ENCODE measurements at regions not wholly inside any gene's neighbourhood (a gene's known extent, or its start where the extent isn't known, plus 50 kb on each side); places are given as distances from the start of the nearest gene placed in this dataset.

DNA sequence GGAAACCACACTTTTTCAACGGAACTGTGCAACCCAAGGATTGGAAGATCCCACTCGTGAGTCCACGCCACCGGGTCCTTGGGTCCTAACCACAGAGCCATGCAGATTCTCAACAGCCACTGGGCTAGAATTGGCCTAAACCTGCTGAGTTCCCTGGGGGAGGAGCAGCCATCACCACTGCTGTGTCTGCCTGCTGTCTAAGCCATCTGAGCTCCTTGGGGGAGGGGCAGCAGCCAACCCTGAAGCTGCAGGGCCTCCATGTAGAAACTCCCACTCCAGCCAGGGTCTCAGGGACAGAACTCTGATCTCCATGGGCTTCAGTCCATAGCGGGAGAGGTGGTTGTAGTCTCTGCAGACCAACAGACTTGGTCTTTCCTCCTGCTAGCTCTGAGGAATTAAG is 154.6 kb upstream of the VGLL2 start:
- intact Hi-C loops (cut with micrococcal nuclease; ENCODE audit: unreplicated experiment) (no loop called here), in situ Hi-C loops (cut with MboI) (no loop called here)
- CTCF ChIA-PET: no interaction called here
- Histone ChIP-seq H3K9me3 (replicated peaks; ENCODE audit: control insufficient read depth, insufficient read depth, low read length) (no peaks in the 10 kb centered on the region), H3K4me3 (no peak overlapping the region), H3K36me3 (ENCODE audit: control insufficient read depth in 2 of 2, insufficient read depth in 2 of 2, low read length in 1 of 2) (no peaks in the 10 kb centered on the region), H2AFZ (ENCODE audit: control insufficient read depth, low read depth, low read length) (no peak overlapping the region), H3K27me3 (replicated peaks in 1 of 2; ENCODE audit: control insufficient read depth in 2 of 2, insufficient read depth in 2 of 2, low read length in 1 of 2) (no peaks in the 10 kb centered on the region), H4K20me1 (ENCODE audit: control insufficient read depth, insufficient read depth) (no peaks in the 10 kb centered on the region), H3K4me1 (ENCODE audit: control insufficient read depth, insufficient read depth, low read length) (no peaks in the 10 kb centered on the region), H3K9ac (ENCODE audit: control insufficient read depth, insufficient read depth, low read length) (no peak overlapping the region), H3K27ac (ENCODE audit: control insufficient read depth, insufficient read depth) (no peak overlapping the region), H3K79me2 (ENCODE audit: control insufficient read depth, insufficient read depth, low read length) (no peaks in the 10 kb centered on the region), H3K4me2 (ENCODE audit: control insufficient read depth, insufficient read depth) (no peak overlapping the region)
- 21% methylated on average over 5 of the region's 5 CpGs for WGBS (ENCODE audit: insufficient coverage, insufficient replicate concordance, low lambda C conversion rate, missing lambda C conversion rate)
- ATAC-seq: no peak
- RAD21 ChIA-PET (ENCODE audit: unreplicated experiment): no interaction called here
- no peak for DNase-seq (ENCODE audit: low read depth, low spot score)
- no TSS peak for BruUV-seq (replicated peaks)
- POLR2A ChIA-PET: no interaction called here
- SMC1A ChIA-PET (ENCODE audit: uncharacterized antibody, unreplicated experiment): no interaction called here
- no peak for FAIRE-seq
- no peak for TF ChIP-seq ZBED1 (IDR thresholded peaks at IDR 0.05; ENCODE audit: borderline replicate concordance)
- TF ChIP-seq, protein P1, sequence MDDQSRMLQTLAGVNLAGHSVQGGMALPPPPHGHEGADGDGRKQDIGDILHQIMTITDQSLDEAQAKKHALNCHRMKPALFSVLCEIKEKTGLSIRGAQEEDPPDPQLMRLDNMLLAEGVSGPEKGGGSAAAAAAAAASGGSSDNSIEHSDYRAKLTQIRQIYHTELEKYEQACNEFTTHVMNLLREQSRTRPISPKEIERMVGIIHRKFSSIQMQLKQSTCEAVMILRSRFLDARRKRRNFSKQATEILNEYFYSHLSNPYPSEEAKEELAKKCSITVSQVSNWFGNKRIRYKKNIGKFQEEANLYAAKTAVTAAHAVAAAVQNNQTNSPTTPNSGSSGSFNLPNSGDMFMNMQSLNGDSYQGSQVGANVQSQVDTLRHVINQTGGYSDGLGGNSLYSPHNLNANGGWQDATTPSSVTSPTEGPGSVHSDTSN (IDR thresholded peaks at IDR 0.05; ENCODE audit: insufficient replicate concordance, low read depth, low read length): no peak
- TF ChIP-seq, protein P2, sequence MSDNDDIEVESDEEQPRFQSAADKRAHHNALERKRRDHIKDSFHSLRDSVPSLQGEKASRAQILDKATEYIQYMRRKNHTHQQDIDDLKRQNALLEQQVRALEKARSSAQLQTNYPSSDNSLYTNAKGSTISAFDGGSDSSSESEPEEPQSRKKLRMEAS (IDR thresholded peaks at IDR 0.05; ENCODE audit: low read depth, low read length): no peak
- TF ChIP-seq MTA2 (IDR thresholded peaks at IDR 0.05; ENCODE audit: low read depth): no peak
- TF ChIP-seq, protein P3, sequence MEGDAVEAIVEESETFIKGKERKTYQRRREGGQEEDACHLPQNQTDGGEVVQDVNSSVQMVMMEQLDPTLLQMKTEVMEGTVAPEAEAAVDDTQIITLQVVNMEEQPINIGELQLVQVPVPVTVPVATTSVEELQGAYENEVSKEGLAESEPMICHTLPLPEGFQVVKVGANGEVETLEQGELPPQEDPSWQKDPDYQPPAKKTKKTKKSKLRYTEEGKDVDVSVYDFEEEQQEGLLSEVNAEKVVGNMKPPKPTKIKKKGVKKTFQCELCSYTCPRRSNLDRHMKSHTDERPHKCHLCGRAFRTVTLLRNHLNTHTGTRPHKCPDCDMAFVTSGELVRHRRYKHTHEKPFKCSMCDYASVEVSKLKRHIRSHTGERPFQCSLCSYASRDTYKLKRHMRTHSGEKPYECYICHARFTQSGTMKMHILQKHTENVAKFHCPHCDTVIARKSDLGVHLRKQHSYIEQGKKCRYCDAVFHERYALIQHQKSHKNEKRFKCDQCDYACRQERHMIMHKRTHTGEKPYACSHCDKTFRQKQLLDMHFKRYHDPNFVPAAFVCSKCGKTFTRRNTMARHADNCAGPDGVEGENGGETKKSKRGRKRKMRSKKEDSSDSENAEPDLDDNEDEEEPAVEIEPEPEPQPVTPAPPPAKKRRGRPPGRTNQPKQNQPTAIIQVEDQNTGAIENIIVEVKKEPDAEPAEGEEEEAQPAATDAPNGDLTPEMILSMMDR (IDR thresholded peaks at IDR 0.05 in 2 of 3, conservative IDR thresholded peaks at IDR 0.05 in 1 of 3; ENCODE audit: control insufficient read depth in 2 of 3, extremely low read depth in 1 of 3, insufficient read depth in 1 of 3, low read depth in 3 of 3, low read length in 3 of 3): no peak
- TF ChIP-seq, protein P4, sequence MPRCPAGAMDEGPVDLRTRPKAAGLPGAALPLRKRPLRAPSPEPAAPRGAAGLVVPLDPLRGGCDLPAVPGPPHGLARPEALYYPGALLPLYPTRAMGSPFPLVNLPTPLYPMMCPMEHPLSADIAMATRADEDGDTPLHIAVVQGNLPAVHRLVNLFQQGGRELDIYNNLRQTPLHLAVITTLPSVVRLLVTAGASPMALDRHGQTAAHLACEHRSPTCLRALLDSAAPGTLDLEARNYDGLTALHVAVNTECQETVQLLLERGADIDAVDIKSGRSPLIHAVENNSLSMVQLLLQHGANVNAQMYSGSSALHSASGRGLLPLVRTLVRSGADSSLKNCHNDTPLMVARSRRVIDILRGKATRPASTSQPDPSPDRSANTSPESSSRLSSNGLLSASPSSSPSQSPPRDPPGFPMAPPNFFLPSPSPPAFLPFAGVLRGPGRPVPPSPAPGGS (IDR thresholded peaks at IDR 0.05; ENCODE audit: borderline replicate concordance, insufficient read depth, low read depth, low read length, poor library complexity, severe bottlenecking): no peak
- TF ChIP-seq, protein P5, sequence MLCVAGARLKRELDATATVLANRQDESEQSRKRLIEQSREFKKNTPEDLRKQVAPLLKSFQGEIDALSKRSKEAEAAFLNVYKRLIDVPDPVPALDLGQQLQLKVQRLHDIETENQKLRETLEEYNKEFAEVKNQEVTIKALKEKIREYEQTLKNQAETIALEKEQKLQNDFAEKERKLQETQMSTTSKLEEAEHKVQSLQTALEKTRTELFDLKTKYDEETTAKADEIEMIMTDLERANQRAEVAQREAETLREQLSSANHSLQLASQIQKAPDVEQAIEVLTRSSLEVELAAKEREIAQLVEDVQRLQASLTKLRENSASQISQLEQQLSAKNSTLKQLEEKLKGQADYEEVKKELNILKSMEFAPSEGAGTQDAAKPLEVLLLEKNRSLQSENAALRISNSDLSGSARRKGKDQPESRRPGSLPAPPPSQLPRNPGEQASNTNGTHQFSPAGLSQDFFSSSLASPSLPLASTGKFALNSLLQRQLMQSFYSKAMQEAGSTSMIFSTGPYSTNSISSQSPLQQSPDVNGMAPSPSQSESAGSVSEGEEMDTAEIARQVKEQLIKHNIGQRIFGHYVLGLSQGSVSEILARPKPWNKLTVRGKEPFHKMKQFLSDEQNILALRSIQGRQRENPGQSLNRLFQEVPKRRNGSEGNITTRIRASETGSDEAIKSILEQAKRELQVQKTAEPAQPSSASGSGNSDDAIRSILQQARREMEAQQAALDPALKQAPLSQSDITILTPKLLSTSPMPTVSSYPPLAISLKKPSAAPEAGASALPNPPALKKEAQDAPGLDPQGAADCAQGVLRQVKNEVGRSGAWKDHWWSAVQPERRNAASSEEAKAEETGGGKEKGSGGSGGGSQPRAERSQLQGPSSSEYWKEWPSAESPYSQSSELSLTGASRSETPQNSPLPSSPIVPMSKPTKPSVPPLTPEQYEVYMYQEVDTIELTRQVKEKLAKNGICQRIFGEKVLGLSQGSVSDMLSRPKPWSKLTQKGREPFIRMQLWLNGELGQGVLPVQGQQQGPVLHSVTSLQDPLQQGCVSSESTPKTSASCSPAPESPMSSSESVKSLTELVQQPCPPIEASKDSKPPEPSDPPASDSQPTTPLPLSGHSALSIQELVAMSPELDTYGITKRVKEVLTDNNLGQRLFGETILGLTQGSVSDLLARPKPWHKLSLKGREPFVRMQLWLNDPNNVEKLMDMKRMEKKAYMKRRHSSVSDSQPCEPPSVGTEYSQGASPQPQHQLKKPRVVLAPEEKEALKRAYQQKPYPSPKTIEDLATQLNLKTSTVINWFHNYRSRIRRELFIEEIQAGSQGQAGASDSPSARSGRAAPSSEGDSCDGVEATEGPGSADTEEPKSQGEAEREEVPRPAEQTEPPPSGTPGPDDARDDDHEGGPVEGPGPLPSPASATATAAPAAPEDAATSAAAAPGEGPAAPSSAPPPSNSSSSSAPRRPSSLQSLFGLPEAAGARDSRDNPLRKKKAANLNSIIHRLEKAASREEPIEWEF (IDR thresholded peaks at IDR 0.05; ENCODE audit: insufficient replicate concordance, low read depth, low read length): no peak
- no peak for TF ChIP-seq SUPT20H (IDR thresholded peaks at IDR 0.05; ENCODE audit: borderline replicate concordance, control insufficient read depth, low read depth, low read length)
- TF ChIP-seq MTA3 (IDR thresholded peaks at IDR 0.05; ENCODE audit: borderline replicate concordance, low read length): no peak
- TF ChIP-seq FOXM1 (IDR thresholded peaks at IDR 0.05; ENCODE audit: low read depth, low read length): no peak
- no peak for TF ChIP-seq BRCA1 (IDR thresholded peaks at IDR 0.05; ENCODE audit: low read depth, low read length)
- TF ChIP-seq, protein P6, sequence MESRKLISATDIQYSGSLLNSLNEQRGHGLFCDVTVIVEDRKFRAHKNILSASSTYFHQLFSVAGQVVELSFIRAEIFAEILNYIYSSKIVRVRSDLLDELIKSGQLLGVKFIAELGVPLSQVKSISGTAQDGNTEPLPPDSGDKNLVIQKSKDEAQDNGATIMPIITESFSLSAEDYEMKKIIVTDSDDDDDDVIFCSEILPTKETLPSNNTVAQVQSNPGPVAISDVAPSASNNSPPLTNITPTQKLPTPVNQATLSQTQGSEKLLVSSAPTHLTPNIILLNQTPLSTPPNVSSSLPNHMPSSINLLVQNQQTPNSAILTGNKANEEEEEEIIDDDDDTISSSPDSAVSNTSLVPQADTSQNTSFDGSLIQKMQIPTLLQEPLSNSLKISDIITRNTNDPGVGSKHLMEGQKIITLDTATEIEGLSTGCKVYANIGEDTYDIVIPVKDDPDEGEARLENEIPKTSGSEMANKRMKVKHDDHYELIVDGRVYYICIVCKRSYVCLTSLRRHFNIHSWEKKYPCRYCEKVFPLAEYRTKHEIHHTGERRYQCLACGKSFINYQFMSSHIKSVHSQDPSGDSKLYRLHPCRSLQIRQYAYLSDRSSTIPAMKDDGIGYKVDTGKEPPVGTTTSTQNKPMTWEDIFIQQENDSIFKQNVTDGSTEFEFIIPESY (IDR thresholded peaks at IDR 0.05): no peak
